ENCODE measurements at regions not wholly inside any gene's neighbourhood (a gene's known extent, or its start where the extent isn't known, plus 50 kb on each side); places are given as distances from the start of the nearest gene placed in this dataset.
"Not testable (repeated sequence)": the region's sequence is repeated elsewhere in the genome, so short reads cannot be mapped to it uniquely, and the experiment has no call there.

- DNase-seq (ENCODE audit: insufficient read length, low spot score) (no peak), FAIRE-seq (no peak)
Measured at GRCh38 chr5:4011943-4012342, 416.3 kb downstream of the IRX1 start.

GRCh38 chr5:4013106-4013898 lies 417.7 kb downstream of the IRX1 start:
- DNase-seq (ENCODE audit: insufficient read length, low spot score), result no peak
- FAIRE-seq, result no peak

GRCh38 chr5:4015709-4016108 lies 420.1 kb downstream of the IRX1 start:
- no peak for FAIRE-seq
- DNase-seq (ENCODE audit: insufficient read length, low spot score), result no peak

GRCh38 chr5:4017076-4017803 lies 421.6 kb downstream of the IRX1 start:
- no peak for FAIRE-seq
- no peak for DNase-seq (ENCODE audit: insufficient read length, low spot score)

- FAIRE-seq (no peak), DNase-seq (ENCODE audit: insufficient read length, low spot score) (no peak)
Measured at GRCh38 chr5:4018007-4018406, 422.4 kb downstream of the IRX1 start.

GRCh38 chr5:4019009-4019769 lies 423.6 kb downstream of the IRX1 start:
- FAIRE-seq (no peak), DNase-seq (ENCODE audit: insufficient read length, low spot score) (no peak)

GRCh38 chr5:4019841-4020240 lies 424.2 kb downstream of the IRX1 start:
- no peak for DNase-seq (ENCODE audit: insufficient read length, low spot score)
- FAIRE-seq, result no peak

- DNase-seq (ENCODE audit: insufficient read length, low spot score) (no peak), FAIRE-seq (no peak)
Measured at GRCh38 chr5:4020400-4020799, 424.8 kb downstream of the IRX1 start.

- DNase-seq (ENCODE audit: insufficient read length, low spot score), result no peak
- no peak for FAIRE-seq
Measured at GRCh38 chr5:4022056-4022670, 426.5 kb downstream of the IRX1 start.

GRCh38 chr5:4023091-4023752 lies 427.6 kb downstream of the IRX1 start:
- no peak for DNase-seq (ENCODE audit: insufficient read length, low spot score)
- FAIRE-seq, result no peak

GRCh38 chr5:4023753-4024335 lies 428.2 kb downstream of the IRX1 start:
- no peak for DNase-seq (ENCODE audit: insufficient read length, low spot score)
- no peak for FAIRE-seq

- no peak for DNase-seq (ENCODE audit: insufficient read length, low spot score)
- no peak for FAIRE-seq
Measured at GRCh38 chr5:4027088-4027734, 431.6 kb downstream of the IRX1 start.

- DNase-seq (ENCODE audit: insufficient read length, low spot score), result no peak
- FAIRE-seq, result no peak
Measured at GRCh38 chr5:4028384-4028783, 432.8 kb downstream of the IRX1 start.

- not testable (repeated sequence) for DNase-seq (ENCODE audit: insufficient read length, low spot score)
Measured at GRCh38 chr5:4033546-4033945, 437.9 kb downstream of the IRX1 start.

GRCh38 chr5:4036861-4037260 lies 441.2 kb downstream of the IRX1 start:
- DNase-seq (ENCODE audit: insufficient read length, low spot score) (no peak), FAIRE-seq (no peak)

More at GRCh38 chr5:4033546-4033945, 437.9 kb downstream of the IRX1 start:
- FAIRE-seq, result not testable (repeated sequence)

- DNase-seq (ENCODE audit: insufficient read length, low spot score) (no peak), FAIRE-seq (peak; percentile 52)
Measured at GRCh38 chr5:4038994-4039393, 443.4 kb downstream of the IRX1 start.

- no peak for DNase-seq (ENCODE audit: insufficient read length, low spot score)
- no peak for FAIRE-seq
Measured at GRCh38 chr5:4042311-4042710, 446.7 kb downstream of the IRX1 start.

GRCh38 chr5:4043135-4043534 lies 447.5 kb downstream of the IRX1 start:
- FAIRE-seq (no peak), DNase-seq (ENCODE audit: insufficient read length, low spot score) (no peak)

- no peak for FAIRE-seq
- no peak for DNase-seq (ENCODE audit: insufficient read length, low spot score)
Measured at GRCh38 chr5:4044881-4045280, 449.2 kb downstream of the IRX1 start.

- no peak for FAIRE-seq
Measured at GRCh38 chr5:4048398-4048797, 452.8 kb downstream of the IRX1 start.

More at GRCh38 chr5:4048398-4048797, 452.8 kb downstream of the IRX1 start:
- DNase-seq (ENCODE audit: insufficient read length, low spot score), result no peak

Data from HTR-8/SVneo (cell line).